T-helper 2 cell (primary cell): ENCODE measurements at regions not wholly inside any gene's neighbourhood (a gene's known extent, or its start where the extent isn't known, plus 50 kb on each side); places are given as distances from the start of the nearest gene placed in this dataset.

Experiments
- DNase-seq, 5 experiments: peaks; one replicate each; pipeline versions ENCODE4 v3.0.0 to v3.0.0-alpha.2; 2012 to 2022

GRCh38 chr12:113651662-113652061 lies 180.0 kb upstream of the LHX5 start:
- no peak for DNase-seq

DNA sequence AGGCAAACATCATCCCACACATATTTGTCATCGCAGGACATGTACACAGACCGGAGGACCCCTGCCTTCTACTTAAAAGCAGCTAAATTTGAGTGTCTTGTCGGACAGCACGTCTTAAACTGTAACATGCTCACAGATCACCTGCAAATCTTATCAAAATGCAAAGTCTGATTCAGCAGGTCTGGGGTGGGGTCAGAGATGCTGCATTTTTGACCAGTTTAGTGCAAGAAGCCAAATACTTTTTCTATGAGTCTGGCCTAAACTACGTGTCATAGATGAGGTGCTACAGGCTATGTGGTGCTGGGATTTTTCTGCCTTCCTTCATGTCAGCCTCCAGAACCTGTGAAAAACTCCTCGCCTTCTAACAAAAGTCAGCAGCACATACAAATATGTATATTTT lies 178.8 kb upstream of the LHX5 start:
- DNase-seq: no peak

GRCh38 chr12:113649256-113649830 lies 177.7 kb upstream of the LHX5 start:
- no peak for DNase-seq

- no peak for DNase-seq
Observed at GRCh38 chr12:113647048-113647447, 175.4 kb upstream of the LHX5 start.

DNA sequence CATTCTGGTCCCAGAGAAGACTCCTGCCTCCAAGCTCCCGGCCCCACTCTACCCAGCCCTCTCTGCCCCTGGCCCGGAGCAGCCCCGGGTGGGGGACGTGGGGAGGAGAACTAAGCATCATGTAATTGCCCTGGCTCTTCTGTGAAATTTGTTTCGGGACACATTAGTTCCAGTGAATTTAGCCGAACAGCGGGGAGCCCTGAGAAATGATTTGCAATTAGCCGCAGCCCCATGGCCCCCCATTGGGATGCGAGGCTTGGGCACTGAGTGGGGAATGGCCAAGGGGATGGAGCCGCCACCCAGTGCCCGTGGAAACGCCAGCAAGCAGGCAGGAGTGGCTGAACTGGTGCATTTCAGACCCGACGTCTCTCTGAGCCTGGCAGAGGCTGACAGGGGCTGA lies 173.9 kb upstream of the LHX5 start:
- DNase-seq: no peak

GRCh38 chr12:113645183-113645582 lies 173.5 kb upstream of the LHX5 start:
- DNase-seq: no peak

- DNase-seq: no peak
Observed at GRCh38 chr12:113643177-113643974, 171.7 kb upstream of the LHX5 start.

DNA sequence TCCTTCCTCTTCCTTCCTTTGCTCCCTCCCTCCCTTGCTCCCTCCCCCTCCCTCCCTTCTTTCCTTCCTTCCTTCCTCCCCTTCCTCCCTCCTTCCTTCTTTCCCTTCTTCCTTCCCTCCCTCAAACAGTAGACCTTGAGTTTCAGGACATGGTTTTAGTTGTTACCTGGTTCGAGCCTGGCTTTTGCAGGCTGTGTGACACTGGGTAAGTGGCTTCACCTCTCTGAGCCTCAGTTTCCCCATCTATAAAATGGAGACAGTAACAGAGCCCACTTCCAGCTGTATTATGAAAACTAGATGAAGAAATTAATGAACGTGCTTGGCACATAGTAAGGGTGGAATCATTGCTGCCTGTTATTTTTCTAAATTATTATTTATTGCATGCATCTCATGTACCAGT lies 171.0 kb upstream of the LHX5 start:
- DNase-seq: no peak

DNA sequence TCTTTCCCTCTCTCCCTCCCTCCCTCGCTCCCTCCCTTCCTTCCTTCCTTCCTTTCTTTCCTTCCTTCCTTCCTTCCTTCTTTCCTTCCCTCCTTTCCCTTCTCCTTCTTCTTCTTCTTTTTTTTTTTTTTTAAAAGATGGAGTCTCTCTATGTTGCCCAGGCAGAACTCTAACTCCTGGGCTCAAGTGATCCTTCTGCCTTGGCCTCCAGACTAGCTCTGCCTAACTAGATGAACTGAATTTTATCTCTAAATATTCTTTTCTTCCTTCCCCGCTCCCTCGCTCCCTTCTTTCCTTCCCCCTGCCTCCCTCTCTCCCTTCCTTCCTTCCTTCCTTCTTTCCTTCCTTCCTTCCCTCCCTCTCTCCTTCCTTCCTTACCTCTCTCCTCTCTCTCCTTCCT lies 170.5 kb upstream of the LHX5 start:
- DNase-seq: no peak

GRCh38 chr12:113641426-113642030 lies 169.9 kb upstream of the LHX5 start:
- DNase-seq: no peak

- no peak for DNase-seq
Observed at GRCh38 chr12:113640837-113641236, 169.2 kb upstream of the LHX5 start.

GRCh38 chr12:113639474-113639873 lies 167.8 kb upstream of the LHX5 start:
- DNase-seq: no peak

- no peak for DNase-seq
Observed at GRCh38 chr12:113638460-113638775, 166.7 kb upstream of the LHX5 start.

GRCh38 chr12:113634982-113635381 lies 163.3 kb upstream of the LHX5 start:
- no peak for DNase-seq

DNA sequence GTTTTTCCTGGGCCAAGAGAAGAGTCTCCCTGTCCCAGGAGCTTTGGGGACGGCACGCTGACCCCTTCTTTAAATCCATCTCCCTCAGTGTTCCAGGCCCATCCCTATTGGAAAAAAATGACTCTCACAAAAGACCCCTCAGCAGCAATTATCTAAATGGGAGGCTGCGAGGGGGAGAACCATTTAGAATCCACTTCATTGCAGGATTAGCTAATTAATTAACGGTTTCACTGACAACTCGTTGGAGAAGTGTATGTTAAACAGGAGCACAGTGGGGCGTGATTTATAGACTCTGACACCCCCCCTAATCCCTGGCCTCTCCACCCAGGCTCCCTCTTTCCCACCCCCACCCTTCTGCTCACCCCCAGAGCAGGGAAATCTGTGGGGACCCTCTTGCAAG lies 162.8 kb upstream of the LHX5 start:
- no peak for DNase-seq

DNA sequence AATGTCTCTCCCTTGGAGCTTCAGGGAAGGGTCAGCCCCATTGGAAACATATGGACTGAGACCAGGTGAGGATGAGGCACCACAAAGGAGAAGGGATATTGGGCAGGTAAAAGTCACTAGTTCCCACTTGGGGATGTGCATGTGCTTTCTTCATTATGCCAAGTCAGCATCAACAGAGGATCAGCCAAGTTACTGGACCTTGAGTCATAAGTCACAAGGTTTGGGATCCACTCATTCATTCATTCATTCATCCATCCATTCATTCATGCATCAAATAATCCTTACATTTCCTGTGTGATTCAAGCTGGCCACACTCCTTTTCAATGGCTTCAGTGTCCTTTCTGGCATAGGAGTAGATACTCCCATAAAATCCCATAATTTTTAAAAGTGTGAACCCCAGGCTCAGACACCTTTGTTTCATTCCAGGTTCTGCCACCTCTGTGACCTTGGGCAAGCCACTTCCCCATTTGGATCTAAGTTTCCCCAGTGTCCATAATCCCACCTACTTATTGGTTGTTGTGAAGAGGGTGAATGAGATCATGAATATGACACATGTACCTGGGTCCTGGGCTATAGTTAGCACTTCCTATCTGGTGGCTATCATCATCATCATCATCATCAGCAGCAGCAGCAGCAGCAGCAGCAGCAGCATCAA lies 162.1 kb upstream of the LHX5 start:
- no peak for DNase-seq

- no peak for DNase-seq
Observed at GRCh38 chr12:113630625-113631024, 159.0 kb upstream of the LHX5 start.

DNA sequence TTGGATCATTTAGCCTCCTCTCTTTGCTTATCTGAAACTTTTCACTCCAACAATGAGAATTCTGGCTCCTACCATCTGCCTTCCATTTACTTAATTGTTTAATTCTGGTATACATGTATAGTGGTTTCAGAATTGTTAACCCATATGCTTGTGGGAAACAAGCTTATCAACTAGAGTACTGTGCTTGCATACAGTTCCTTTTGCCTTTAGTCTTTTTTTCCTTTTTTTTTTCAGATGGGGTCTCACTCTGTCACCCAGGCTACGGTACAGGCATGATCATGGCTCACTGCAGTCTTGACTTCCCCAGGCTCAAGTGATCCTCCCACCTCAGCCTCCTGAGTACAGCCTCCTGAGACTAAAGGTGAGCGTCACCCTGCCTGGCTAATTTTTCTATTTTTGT lies 153.8 kb upstream of the LHX5 start:
- no peak for DNase-seq

- no peak for DNase-seq
Observed at GRCh38 chr12:113622410-113622809, 150.7 kb upstream of the LHX5 start.

GRCh38 chr12:113620437-113620976 lies 148.8 kb upstream of the LHX5 start:
- DNase-seq: no peak

DNA sequence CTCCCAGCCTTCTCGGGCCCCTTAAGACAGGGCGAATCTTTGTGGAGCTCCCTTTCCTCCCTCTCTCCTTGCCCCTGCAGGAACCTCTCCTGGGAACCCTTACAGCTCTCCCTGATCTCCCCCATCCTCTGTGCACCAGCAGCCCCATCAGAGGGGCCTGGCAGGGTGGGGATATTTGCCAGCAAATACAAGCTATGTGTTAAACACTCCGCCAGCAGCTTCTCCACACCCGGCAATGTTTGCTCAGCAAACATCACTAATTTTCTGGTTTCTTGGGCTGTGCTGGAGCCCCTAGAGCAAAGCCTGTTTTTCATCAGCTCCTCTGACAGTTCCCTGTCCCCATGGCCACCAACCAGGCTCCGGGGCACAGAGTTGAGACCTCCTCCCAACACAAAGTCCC lies 147.5 kb upstream of the LHX5 start:
- DNase-seq: no peak

DNA sequence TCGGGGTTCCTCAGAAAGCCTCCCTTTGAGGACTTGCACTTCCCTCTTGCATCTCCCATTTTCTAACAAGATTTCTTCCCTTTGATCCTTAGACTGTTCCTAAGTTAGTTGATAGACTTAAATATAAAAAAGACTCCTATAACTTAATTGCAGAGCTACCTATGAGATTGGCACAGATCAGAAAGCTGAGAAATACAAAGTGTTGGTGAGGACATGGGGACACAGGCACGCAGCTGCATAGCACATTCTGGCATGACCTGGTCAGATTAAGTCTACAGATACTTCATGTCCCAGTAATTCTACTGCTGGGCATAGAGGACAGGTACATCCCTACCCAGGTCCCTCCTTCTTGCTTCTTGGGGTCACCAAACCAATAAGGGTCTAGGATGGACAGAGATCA lies 141.7 kb upstream of the LHX5 start:
- DNase-seq: no peak

DNA sequence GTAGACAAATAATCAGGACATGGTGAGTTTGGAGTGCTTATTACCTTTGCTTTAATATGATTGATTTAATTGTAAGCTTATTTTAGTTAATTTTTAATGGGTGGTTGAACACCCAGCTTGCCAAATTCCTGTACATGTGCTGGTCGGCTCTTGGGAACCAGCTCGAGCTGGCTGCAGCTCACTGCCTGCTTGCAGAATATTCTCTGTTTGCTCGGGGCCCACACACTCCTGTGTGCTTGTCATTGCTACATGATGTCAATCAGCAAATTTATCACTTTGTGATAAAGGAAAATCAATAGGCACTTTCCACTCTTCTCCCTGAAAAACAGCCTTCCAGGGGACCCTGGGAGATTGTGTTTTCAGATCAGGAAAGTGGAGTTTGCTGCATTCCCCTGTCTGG lies 141.1 kb upstream of the LHX5 start:
- DNase-seq: no peak
